ENCODE measurements at regions not wholly inside any gene's neighbourhood (a gene's known extent, or its start where the extent isn't known, plus 50 kb on each side); places are given as distances from the start of the nearest gene placed in this dataset.

- BruUV-seq (replicated peaks) = no TSS peak
- no peaks in the 10 kb centered on the region for H3F3A ChIP-seq (ENCODE audit: insufficient read depth, low read depth)
- H3K27ac ChIP-seq = no peak overlapping the region
- no peaks in the 10 kb centered on the region for H3K27me3 ChIP-seq (ENCODE audit: insufficient read depth, low read depth)
- no peak overlapping the region for H3K4me3 ChIP-seq
- no peaks in the 10 kb centered on the region for H3K4me1 ChIP-seq (replicated peaks; ENCODE audit: insufficient read depth)
- no peaks in the 10 kb centered on the region; the same call in 1 of the 2 replicates for H3K9me3 ChIP-seq (ENCODE audit: insufficient read depth, low read depth)
- no peaks in the 10 kb centered on the region for H3K36me3 ChIP-seq (ENCODE audit: low read depth)
- H3K9me2 ChIP-seq (ENCODE audit: insufficient read depth) = no peaks in the 10 kb centered on the region
- ChIA-PET CTCF (no interaction called here), POLR2A (ENCODE audit: unreplicated experiment) (no interaction called here)
- no peaks in the 10 kb centered on the region for H3K79me2 ChIP-seq (ENCODE audit: low read depth)
- no peaks in the 10 kb centered on the region for H4K20me1 ChIP-seq (ENCODE audit: insufficient read depth)
- TF ChIP-seq, protein P1, sequence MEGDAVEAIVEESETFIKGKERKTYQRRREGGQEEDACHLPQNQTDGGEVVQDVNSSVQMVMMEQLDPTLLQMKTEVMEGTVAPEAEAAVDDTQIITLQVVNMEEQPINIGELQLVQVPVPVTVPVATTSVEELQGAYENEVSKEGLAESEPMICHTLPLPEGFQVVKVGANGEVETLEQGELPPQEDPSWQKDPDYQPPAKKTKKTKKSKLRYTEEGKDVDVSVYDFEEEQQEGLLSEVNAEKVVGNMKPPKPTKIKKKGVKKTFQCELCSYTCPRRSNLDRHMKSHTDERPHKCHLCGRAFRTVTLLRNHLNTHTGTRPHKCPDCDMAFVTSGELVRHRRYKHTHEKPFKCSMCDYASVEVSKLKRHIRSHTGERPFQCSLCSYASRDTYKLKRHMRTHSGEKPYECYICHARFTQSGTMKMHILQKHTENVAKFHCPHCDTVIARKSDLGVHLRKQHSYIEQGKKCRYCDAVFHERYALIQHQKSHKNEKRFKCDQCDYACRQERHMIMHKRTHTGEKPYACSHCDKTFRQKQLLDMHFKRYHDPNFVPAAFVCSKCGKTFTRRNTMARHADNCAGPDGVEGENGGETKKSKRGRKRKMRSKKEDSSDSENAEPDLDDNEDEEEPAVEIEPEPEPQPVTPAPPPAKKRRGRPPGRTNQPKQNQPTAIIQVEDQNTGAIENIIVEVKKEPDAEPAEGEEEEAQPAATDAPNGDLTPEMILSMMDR (conservative IDR thresholded peaks at IDR 0.05) = no peak
- TF ChIP-seq EZH2 (IDR thresholded peaks at IDR 0.05; ENCODE audit: low read depth) = no peak
- DNase-seq = no peak
- no peak overlapping the region for H3K4me2 ChIP-seq
- intact Hi-C loops (cut with micrococcal nuclease; ENCODE audit: unreplicated experiment) = no loop called here
- no peak overlapping the region for H2AFZ ChIP-seq
Measured at GRCh38 chr12:73210548-73211204, 938.5 kb downstream of the TRHDE start.

GRCh38 chr12:73220951-73221350 is 948.8 kb downstream of the TRHDE start:
- no peak overlapping the region for H2AFZ ChIP-seq
- ChIA-PET CTCF (no interaction called here), POLR2A (ENCODE audit: unreplicated experiment) (no interaction called here)
- BruUV-seq (replicated peaks) = no TSS peak
- no peaks in the 10 kb centered on the region for H3K4me1 ChIP-seq (replicated peaks; ENCODE audit: insufficient read depth)
- no peak overlapping the region for H3K4me3 ChIP-seq
- no peak overlapping the region for H3K4me2 ChIP-seq
- no peaks in the 10 kb centered on the region for H3K9me3 ChIP-seq (ENCODE audit: insufficient read depth, low read depth)
- intact Hi-C loops (cut with micrococcal nuclease; ENCODE audit: unreplicated experiment) = no loop called here
- no peaks in the 10 kb centered on the region for H3F3A ChIP-seq (ENCODE audit: insufficient read depth, low read depth)
- H3K79me2 ChIP-seq (ENCODE audit: low read depth) = no peaks in the 10 kb centered on the region
- no peaks in the 10 kb centered on the region for H3K27me3 ChIP-seq (ENCODE audit: insufficient read depth, low read depth)
- no peak for TF ChIP-seq EZH2 (IDR thresholded peaks at IDR 0.05; ENCODE audit: low read depth)
- TF ChIP-seq, protein P1 (conservative IDR thresholded peaks at IDR 0.05) = no peak
- H4K20me1 ChIP-seq (ENCODE audit: insufficient read depth) = no peaks in the 10 kb centered on the region
- DNase-seq = no peak
- no peaks in the 10 kb centered on the region for H3K36me3 ChIP-seq (ENCODE audit: low read depth)
- H3K9me2 ChIP-seq (ENCODE audit: insufficient read depth) = no peaks in the 10 kb centered on the region
- H3K27ac ChIP-seq = no peak overlapping the region

DNA sequence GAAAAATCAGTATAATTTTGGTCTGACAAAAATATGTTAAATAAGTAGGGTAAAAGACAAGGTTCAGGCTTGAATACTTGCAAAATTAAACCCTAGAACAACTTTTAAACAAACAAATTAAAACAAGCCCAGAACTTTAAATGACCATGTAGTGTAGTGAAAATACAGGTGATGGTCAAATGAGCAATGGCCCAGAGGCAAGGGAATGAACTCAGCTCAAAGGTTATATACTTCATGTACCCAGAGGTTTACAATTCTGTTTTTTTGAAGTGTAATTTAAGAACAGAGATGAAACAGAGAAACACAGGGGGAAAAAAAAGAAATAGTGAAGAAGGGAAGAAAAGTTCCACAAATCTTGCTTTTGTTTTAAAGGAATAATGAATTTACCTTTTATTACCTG is 949.2 kb downstream of the TRHDE start:
- Histone ChIP-seq H3K4me3 (no peak overlapping the region), H3K4me1 (replicated peaks; ENCODE audit: insufficient read depth) (no peaks in the 10 kb centered on the region), H3K27me3 (ENCODE audit: insufficient read depth, low read depth) (no peaks in the 10 kb centered on the region), H3K36me3 (ENCODE audit: low read depth) (no peaks in the 10 kb centered on the region), H3K79me2 (ENCODE audit: low read depth) (no peaks in the 10 kb centered on the region), H3K27ac (no peak overlapping the region), H4K20me1 (ENCODE audit: insufficient read depth) (no peaks in the 10 kb centered on the region), H3F3A (ENCODE audit: insufficient read depth, low read depth) (no peaks in the 10 kb centered on the region), H2AFZ (no peak overlapping the region), H3K9me3 (ENCODE audit: insufficient read depth, low read depth) (no peaks in the 10 kb centered on the region), H3K4me2 (no peak overlapping the region), H3K9me2 (ENCODE audit: insufficient read depth) (no peaks in the 10 kb centered on the region)
- TF ChIP-seq, protein P1 (conservative IDR thresholded peaks at IDR 0.05) = no peak
- no peak for TF ChIP-seq EZH2 (IDR thresholded peaks at IDR 0.05; ENCODE audit: low read depth)
- ChIA-PET CTCF (no interaction called here), POLR2A (ENCODE audit: unreplicated experiment) (no interaction called here)
- DNase-seq = no peak
- BruUV-seq (replicated peaks) = no TSS peak
- intact Hi-C loops (cut with micrococcal nuclease; ENCODE audit: unreplicated experiment) = no loop called here
